ENCODE measurements at regions not wholly inside any gene's neighbourhood (a gene's known extent, or its start where the extent isn't known, plus 50 kb on each side); places are given as distances from the start of the nearest gene placed in this dataset.

DNA sequence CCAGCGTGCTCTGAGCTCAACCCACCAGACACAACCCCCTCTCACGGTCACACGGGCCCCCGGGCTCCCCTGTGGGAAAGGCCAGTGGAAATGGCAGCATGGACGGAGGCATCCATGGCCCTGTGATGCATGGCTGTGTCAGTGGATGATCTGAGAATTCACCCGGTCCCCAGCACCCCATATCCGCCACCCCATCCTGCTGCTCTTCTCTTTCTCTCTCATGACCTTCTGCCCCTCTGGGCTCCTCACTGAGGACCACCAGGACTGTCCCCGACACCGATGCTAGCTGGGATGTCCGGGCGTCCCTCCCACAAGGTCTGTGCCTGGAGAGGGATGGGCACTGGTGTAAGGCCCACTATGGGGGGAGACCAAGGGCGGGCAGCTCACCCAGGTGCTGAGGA lies 282.2 kb downstream of the ADGRD1 start:
- TF ChIP-seq, protein P1, sequence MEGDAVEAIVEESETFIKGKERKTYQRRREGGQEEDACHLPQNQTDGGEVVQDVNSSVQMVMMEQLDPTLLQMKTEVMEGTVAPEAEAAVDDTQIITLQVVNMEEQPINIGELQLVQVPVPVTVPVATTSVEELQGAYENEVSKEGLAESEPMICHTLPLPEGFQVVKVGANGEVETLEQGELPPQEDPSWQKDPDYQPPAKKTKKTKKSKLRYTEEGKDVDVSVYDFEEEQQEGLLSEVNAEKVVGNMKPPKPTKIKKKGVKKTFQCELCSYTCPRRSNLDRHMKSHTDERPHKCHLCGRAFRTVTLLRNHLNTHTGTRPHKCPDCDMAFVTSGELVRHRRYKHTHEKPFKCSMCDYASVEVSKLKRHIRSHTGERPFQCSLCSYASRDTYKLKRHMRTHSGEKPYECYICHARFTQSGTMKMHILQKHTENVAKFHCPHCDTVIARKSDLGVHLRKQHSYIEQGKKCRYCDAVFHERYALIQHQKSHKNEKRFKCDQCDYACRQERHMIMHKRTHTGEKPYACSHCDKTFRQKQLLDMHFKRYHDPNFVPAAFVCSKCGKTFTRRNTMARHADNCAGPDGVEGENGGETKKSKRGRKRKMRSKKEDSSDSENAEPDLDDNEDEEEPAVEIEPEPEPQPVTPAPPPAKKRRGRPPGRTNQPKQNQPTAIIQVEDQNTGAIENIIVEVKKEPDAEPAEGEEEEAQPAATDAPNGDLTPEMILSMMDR (IDR thresholded peaks at IDR 0.05; ENCODE audit: low read length): no peak
- TF ChIP-seq EZH2 (IDR thresholded peaks at IDR 0.05; ENCODE audit: borderline replicate concordance, low read length): no peak

Measured in OCI-LY1 (cell line).